Ishikawa (cell line): ENCODE measurements at regions not wholly inside any gene's neighbourhood (a gene's known extent, or its start where the extent isn't known, plus 50 kb on each side); places are given as distances from the start of the nearest gene placed in this dataset.

Experiments used
- CEBPB ChIP-seq: IDR thresholded peaks from 2 replicates; pipeline ENCODE4 v1.6.1; 2012
- CREB1 ChIP-seq: IDR thresholded peaks from 2 replicates; pipeline ENCODE4 v1.6.1; 2012; ENCODE audit warnings: low read depth
- EGR1 ChIP-seq: IDR thresholded peaks from 2 replicates; pipeline ENCODE4 v1.6.1; 2012
- EP300 ChIP-seq: IDR thresholded peaks from 2 replicates; pipeline ENCODE4 v1.6.1; 2012; ENCODE audit warnings: borderline replicate concordance
- FOXM1 ChIP-seq: IDR thresholded peaks from 2 replicates; pipeline ENCODE4 v1.6.1; 2012; ENCODE audit warnings: low read depth, borderline replicate concordance
- NFIC ChIP-seq: IDR thresholded peaks from 2 replicates; pipeline ENCODE4 v1.6.1; 2012
- RAD21 ChIP-seq: IDR thresholded peaks from 2 replicates; pipeline ENCODE4 v1.6.1; 2012; ENCODE audit warnings: low read depth
- TAF1 ChIP-seq: IDR thresholded peaks from 2 replicates; pipeline ENCODE4 v1.6.1; 2012; ENCODE audit warnings: low read depth, mild to moderate bottlenecking
- TCF12 ChIP-seq: IDR thresholded peaks from 2 replicates; pipeline ENCODE4 v1.6.1; 2012; ENCODE audit warnings: low read depth
- TEAD4 ChIP-seq: IDR thresholded peaks from 2 replicates; pipeline ENCODE4 v1.6.1; 2012
- YY1 ChIP-seq: IDR thresholded peaks from 2 replicates; pipeline ENCODE4 v1.6.1; 2012; ENCODE audit warnings: low read depth
- ZBTB7A ChIP-seq: IDR thresholded peaks from 2 replicates; pipeline ENCODE4 v1.6.1; 2012; ENCODE audit warnings: low read depth
- TF ChIP-seq, protein P1 (sequence below): IDR thresholded peaks from 2 replicates; pipeline ENCODE4 v1.6.1; 2012; ENCODE audit warnings: low read depth, mild to moderate bottlenecking
- TF ChIP-seq, protein P2 (sequence below): IDR thresholded peaks from 2 replicates; pipeline ENCODE4 v1.6.1; 2012
- TF ChIP-seq, protein P3 (sequence below): IDR thresholded peaks from 2 replicates; pipeline ENCODE4 v1.6.1; 2012

DNA sequence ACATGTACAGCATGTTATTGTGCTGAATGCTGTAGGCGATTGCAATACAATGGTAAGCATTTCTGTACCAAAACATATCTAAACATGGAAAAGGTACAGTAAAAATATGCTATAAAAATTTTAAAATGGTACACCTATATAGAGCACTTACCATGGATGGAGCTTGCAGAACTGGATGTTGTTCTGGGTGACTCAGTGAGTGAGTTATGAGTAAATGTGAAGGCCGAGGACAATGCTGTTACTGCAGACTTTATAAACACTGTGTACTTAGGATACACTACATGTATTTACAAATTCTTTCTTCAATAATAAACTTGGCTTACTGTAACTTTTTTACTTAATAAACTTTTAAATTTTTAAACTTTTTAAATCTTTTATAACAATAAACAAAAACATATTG lies 473.4 kb upstream of the UBE2E3 start:
- no peak for TF ChIP-seq TEAD4
- TF ChIP-seq EGR1 = no peak
- TF ChIP-seq NFIC = no peak
- TF ChIP-seq RAD21 = no peak
- TF ChIP-seq, protein P1, sequence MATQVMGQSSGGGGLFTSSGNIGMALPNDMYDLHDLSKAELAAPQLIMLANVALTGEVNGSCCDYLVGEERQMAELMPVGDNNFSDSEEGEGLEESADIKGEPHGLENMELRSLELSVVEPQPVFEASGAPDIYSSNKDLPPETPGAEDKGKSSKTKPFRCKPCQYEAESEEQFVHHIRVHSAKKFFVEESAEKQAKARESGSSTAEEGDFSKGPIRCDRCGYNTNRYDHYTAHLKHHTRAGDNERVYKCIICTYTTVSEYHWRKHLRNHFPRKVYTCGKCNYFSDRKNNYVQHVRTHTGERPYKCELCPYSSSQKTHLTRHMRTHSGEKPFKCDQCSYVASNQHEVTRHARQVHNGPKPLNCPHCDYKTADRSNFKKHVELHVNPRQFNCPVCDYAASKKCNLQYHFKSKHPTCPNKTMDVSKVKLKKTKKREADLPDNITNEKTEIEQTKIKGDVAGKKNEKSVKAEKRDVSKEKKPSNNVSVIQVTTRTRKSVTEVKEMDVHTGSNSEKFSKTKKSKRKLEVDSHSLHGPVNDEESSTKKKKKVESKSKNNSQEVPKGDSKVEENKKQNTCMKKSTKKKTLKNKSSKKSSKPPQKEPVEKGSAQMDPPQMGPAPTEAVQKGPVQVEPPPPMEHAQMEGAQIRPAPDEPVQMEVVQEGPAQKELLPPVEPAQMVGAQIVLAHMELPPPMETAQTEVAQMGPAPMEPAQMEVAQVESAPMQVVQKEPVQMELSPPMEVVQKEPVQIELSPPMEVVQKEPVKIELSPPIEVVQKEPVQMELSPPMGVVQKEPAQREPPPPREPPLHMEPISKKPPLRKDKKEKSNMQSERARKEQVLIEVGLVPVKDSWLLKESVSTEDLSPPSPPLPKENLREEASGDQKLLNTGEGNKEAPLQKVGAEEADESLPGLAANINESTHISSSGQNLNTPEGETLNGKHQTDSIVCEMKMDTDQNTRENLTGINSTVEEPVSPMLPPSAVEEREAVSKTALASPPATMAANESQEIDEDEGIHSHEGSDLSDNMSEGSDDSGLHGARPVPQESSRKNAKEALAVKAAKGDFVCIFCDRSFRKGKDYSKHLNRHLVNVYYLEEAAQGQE = no peak
- no peak for TF ChIP-seq TAF1
- TF ChIP-seq CREB1 = no peak
- no peak for TF ChIP-seq ZBTB7A
- TF ChIP-seq YY1 = no peak
- no peak for TF ChIP-seq CEBPB
- no peak for TF ChIP-seq EP300
- TF ChIP-seq FOXM1 = no peak
- TF ChIP-seq, protein P2, sequence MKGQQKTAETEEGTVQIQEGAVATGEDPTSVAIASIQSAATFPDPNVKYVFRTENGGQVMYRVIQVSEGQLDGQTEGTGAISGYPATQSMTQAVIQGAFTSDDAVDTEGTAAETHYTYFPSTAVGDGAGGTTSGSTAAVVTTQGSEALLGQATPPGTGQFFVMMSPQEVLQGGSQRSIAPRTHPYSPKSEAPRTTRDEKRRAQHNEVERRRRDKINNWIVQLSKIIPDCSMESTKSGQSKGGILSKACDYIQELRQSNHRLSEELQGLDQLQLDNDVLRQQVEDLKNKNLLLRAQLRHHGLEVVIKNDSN = no peak
- TF ChIP-seq, protein P3, sequence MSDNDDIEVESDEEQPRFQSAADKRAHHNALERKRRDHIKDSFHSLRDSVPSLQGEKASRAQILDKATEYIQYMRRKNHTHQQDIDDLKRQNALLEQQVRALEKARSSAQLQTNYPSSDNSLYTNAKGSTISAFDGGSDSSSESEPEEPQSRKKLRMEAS = no peak

DNA sequence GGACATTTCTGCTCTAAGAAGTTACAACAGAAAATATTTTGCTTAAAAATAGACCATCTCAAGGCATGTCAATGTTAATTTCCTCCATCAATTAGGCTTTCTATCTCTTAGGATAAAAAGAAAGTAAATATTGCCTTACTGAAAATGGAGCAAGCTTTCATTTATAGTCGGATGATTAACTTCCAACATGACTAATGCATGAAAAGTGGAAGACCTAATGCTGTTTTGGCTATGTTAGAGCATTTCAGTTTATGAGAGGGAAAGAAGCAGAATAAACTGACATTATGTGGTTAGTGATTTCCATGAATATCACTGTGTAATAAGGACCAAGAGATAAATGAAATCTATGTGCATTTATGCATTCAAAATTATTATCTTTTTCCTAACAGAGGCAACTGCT lies 475.2 kb upstream of the UBE2E3 start:
- TF ChIP-seq YY1 = no peak
- TF ChIP-seq EGR1 = no peak
- TF ChIP-seq TAF1 = no peak
- no peak for TF ChIP-seq ZBTB7A
- TF ChIP-seq NFIC = no peak
- TF ChIP-seq, protein P2 = no peak
- TF ChIP-seq, protein P3 = no peak
- no peak for TF ChIP-seq TEAD4
- TF ChIP-seq FOXM1 = no peak
- no peak for TF ChIP-seq TCF12
- TF ChIP-seq, protein P1 = no peak

DNA sequence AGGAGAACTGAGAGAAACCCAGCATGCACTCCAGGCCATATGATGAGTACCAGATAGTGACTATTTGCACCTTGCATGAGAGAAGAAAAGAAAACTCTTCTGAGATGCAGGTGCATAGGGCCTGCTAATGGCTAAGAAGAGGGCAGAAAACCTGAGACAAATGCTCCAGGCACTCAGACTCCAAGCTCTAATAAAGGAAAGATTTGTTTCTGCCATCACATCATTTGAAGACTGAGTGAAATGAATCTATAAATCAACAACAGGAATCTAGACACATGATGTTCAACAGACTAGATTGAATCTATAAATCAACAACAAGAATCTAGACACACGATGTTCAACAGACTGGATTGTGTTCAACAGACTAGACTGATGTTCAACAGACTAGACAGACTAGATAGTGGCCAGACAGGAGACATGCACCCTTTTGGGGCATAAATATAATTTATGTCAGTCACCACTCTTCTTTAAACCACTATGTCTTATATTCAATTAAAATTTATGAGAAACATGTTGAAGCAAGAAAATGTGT lies 482.7 kb upstream of the UBE2E3 start:
- TF ChIP-seq, protein P1 = no peak
- TF ChIP-seq ZBTB7A (no peak), NFIC (no peak)
- TF ChIP-seq, protein P3 = no peak

DNA sequence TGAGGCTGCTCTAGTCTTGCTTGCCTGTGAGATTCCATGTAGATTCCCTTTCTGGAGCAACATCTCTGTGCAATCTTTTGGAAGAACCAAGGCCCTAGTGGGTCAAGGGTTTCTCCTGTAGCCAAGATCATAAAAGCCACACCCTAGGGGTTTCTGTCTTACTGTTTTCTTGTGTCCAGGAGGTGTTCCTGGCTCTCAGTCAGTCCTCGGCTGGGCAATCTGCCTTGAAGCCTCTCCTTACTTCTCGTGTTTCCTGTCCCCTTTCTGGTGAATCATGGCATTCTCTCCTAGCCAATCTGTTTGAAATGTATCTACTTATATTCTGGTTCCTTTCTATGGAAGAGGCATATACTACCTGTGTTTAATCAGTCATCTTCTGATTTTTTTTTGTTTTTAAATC lies 484.8 kb upstream of the UBE2E3 start:
- TF ChIP-seq ZBTB7A (no peak), EGR1 (no peak), TCF12 (no peak)
- TF ChIP-seq, protein P3 = no peak

DNA sequence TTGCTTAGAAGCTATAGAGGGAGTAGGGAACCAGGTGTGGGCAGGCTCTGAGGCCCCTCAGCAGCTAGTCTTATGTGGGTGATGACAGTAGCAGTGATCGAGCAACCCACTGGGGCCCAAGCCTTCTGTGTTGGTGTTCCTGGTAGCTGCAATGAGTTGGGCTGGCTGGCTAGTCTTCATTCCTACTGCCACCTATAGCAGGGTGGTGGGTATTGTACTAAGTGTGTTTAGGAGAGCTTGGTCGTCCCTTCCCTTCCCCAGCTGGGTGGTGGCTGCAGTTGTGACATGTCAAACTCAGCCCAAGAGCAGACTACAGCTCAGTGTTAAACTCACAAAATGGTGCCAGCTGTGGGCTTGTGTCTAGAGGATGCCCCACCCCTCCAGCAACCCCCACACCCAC lies 486.1 kb upstream of the UBE2E3 start:
- TF ChIP-seq, protein P2 = no peak
- TF ChIP-seq CREB1 = no peak
- no peak for TF ChIP-seq NFIC
- no peak for TF ChIP-seq TCF12
- no peak for TF ChIP-seq TAF1
- no peak for TF ChIP-seq FOXM1
- no peak for TF ChIP-seq EGR1
- no peak for TF ChIP-seq ZBTB7A
- no peak for TF ChIP-seq TEAD4
- TF ChIP-seq, protein P1 = no peak
- TF ChIP-seq, protein P3 = no peak
- no peak for TF ChIP-seq RAD21
- no peak for TF ChIP-seq EP300
- TF ChIP-seq CEBPB = no peak
- no peak for TF ChIP-seq YY1
